SKM-1 treated with dmso at 0.1 percent for 144 hours (cell line): ENCODE measurements at regions not wholly inside any gene's neighbourhood (a gene's known extent, or its start where the extent isn't known, plus 50 kb on each side); places are given as distances from the start of the nearest gene placed in this dataset.
"Not testable (repeated sequence)": the region's sequence is repeated elsewhere in the genome, so short reads cannot be mapped to it uniquely, and the experiment has no call there.

ENCODE experiments used
- DNase-seq: peaks from one replicate; lab custom pipeline; 2025; ENCODE audit not compliant: unreplicated experiment; lab: John Stamatoyannopoulos, UW

DNA sequence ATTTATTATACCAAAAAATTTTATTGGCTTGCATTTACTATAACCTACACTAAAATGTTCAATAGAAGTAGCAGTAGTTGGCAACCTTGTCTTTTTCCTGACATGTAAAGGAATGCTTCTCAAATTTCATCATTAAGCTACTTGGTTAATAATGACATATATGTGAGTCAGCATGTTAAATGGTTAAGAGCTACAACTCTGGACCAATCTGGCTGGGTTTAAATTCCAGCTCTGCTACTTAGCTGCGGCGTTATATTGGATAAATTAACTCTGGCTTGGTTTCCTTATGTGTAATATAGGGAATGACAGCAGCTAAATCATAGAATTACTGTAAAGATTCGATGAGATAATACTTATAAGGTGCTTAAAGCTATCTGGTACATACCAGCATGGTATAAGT, 53.7 kb upstream of the OTOGL start:
- DNase-seq = no peak

DNA sequence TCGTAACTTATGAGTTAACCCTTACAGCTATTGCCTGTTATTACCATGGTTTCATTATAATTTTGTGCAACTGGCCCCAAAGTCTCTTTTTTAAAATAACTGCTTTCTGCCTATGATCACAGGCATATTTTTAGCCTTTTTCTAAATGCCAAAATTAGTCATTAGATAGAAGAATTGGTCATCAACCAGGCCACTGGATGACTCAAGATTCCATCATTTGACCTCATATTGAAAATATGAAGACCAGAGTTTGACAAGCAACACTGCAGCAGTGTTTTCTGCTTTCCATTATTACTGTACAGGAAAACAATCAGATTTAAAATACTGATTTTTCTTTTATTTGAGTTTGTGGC, 54.7 kb upstream of the OTOGL start:
- DNase-seq = no peak

DNA sequence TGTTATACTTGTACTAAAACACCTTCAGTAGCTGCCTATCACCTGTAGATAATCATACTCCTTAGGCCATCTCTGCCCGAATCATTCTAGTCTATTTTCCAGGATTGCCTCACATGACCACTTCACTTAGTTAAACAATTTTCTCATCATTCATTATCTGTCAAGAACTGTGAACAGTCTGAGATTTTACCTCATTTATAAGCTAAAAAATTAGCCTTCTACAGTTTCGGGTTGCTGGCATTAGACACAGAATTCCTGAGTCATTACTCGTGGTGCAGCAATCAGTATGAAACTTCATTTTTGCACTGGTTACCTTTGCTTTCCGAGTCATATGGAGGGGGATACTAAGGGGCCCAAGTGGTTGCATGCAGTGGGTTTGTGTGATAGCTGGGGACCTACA, 57.6 kb upstream of the OTOGL start:
- DNase-seq = no peak

DNA sequence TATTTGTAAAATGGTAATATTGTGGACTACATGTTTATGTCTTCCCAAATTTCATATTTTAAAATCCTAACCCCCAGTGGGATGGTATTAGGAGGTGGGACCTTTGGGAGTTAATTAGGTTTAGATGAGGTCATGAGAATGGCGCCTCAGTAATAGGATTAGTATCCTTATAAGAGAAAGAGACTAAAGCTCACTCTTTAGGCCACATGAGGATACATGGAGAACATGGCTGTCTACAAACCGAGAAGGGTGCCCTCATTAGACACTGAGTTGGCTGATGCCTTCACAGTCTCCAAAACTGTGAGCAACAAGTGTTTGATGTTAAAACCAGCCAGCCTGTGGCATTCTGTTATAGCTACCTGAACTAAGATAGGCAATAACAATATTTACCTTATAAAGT, 58.3 kb upstream of the OTOGL start:
- no peak for DNase-seq

DNA sequence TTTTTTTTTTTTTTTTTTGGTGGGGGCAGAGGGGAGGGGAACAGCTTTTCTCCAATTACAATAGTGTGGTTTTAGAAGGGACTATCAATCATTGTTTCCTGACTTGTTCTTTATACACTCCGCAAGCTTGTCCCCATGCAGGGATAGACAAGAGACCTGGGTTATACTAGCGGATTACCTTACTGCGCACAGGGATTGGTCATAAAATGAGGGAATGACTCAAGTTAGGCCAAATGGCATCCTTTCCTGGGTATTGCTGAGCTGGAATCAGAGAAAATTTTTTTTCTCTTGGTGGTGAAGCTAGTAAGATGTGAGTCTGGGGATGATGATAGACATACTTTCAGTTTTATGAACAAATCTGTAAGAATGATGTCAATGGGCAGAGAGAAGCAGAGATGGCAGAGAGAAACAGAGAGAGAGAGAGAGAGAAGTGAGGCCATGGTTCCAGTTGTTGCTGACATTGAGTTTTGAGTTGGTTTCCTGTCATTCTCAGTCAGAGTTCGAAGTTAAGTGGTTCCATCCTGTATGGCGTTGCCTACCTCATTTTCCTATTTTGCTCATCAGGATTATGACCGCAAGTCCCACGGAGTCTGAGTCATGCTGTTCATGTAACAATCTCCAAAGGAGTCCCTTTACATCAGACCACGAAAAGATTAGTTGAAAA, 59.1 kb upstream of the OTOGL start:
- no peak for DNase-seq

DNA sequence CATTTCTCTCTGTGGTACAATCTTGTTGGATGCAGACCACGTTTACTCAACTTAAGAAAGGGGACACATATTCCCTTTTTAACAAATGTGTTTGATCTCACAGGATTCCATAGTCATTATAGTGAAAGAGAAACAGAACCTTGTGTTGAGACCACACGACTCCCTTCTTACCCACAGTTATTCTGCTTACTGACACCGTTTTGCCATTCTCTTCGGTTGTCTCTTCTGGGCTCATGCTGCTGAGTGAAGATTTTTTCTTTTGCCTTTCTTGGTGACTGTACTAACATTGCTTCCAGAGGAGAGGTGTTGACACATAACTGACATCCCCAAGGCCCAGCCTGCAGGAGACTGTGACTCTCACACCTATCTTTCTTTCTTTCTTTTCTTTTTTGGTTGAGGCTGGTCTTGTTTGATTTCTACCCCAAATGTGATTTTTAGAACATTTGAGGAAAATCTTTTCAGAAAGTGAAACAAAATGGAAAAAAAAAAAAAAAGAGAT, 61.2 kb upstream of the OTOGL start:
- no peak for DNase-seq

DNA sequence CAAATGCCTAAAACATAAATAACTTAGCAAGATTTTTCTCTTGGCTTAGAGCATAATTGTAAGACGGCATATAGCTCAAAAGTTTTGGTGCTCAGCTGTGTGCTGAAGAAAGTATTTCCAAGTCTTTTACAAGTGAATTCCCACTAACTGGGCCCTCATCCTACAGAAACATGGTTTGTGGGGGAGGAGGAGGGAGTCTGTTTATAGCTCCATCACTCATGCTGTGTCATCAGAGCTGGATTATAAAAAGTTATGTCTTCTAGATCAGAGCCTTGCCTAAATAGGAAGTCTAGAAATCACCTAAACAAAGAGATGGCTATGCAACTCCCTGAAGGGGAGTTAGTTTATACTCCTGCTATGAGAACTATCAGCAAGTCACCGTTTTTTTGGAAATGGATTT, 65.9 kb upstream of the OTOGL start:
- DNase-seq = no peak

DNA sequence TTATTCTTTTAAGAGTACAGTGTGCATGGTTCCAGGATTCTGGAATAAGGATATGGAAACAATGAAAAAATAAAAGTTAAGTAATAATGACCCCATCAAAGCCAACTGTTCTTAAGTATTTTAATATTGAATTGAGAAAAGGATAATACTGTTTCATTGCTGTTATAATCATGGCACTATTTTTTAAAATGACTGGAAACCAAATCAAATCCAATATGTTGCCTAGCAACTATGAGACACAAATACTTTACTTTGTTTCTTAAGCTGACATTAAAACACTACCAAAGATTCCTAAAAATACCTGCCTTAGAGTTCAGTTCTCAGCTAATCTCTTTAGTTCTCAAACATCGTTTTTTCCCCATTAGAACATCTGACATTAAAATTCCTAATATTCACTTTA, 66.4 kb upstream of the OTOGL start:
- DNase-seq = no peak

DNA sequence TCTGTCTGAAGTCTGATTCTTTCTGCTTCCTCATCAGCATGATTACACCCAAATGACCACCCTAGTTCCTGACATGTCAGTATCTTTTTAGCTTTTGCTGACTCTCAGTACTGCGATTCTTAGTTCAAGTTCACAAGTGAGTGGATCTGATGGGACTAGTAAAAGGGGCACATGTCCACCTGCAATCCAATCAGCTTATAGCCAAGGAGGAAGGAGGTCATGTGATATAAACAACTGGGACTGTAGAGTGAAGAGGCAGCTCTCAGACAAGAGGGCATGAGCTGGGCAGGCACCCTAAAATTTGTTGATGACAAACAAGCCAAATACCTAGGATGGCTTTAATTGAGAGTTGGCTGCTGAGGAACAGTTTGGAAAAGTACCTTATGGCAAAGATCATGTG, 68.1 kb upstream of the OTOGL start:
- no peak for DNase-seq

DNA sequence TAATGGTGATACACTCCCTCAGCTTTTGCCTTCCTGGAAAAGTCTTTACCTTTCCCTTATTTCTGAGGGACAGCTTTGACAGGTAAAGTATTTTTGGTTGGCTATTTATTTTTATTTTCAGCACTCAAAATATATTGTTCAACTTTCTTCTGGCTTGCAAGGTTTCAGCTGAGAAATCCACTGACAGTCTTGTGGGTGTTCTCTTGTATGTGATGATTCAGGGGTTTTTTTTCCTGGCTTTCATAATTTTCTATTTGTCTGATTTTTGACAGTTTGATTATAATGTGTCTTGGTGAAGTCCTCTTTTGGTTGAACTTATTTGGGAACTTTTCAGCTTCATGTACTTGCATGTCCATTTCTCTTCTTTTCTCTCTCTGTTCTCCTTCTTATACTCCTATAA, 73.7 kb upstream of the OTOGL start:
- no peak for DNase-seq

DNA sequence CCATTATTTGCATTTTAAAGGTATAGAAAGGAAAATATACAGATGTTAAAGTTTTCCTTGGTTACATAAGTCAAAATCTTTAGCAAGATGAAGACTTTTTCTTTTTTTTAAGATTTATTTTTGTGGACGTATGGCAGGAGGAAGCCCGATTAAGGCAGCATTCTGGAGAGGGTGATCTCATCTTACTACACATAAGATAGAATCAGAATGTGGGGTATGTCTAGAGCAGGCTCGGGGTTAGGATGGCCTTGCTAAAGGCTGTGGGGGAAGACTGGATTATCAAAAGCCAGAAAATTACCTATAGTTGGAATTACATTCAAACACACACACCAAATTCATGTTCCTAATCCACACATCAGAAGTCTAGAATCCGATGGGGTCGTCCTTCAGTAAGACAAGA, 79.6 kb upstream of the OTOGL start:
- no peak for DNase-seq

DNA sequence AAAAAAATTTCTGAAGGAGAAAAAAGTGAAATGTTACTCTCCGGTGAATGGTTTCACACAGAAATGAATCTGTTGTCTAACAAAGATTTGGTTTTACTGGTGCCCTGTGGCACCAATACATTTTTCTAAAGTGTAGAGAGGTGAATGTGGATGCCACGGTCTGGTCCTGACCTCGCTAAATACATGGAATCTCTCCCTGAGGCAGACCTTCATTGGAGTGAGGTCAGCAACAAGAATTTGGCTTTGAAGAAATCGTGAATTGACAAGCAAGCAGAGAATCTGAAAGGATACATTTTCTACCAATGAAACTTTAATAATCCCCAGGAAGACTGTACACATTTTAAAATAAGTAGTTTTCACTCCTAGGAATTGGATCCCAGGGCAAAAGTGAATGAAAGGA, 81.2 kb upstream of the OTOGL start:
- DNase-seq = no peak

DNA sequence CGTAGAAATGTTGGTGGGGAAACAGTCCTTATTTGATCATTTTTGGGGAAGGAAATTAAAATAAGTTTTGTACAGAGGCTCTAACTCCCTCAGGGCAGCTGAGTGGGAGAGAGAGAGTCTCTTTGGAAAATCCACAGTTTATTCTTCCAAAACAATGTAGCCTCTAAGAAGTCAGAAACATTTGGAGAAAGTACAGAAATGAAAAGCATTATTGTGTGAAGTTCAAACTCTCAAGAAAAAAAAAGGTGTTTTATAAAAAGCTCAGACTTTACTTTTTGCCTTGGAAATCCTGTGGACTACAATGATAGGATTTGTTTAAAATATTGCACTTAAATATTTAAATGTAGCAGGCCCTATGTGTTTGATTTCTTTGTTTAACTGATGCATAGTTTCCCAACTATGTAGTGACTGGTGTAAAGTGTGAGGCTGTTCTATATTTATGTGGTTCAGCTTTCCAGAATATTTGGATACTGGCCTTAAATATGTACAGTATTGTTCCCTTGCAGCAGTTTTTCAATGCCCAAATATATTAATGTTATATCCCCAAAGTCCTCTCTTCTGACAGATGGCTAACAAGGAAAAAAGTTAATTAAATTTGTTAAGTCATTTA, 82.0 kb upstream of the OTOGL start:
- no peak for DNase-seq

DNA sequence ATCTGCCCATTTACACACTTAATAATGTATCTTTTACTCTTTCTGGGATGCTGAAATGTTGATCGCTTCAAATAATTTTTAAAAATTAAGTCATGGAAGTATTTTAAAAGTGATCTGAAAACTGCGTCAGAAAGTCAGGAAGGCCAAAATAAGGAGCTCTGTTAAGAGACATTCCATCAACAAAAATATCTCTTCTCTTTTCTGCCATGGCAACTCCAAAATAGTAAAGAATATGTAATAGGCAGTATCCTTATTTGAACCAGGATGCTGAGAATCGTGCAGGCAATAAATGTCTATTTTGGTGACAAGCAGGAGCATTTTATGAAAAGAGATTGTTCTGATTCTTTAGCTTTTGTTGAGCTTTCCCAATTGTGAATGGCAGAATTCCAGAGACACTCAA, 81.8 kb upstream of the PPP1R12A start:
- no peak for DNase-seq

DNA sequence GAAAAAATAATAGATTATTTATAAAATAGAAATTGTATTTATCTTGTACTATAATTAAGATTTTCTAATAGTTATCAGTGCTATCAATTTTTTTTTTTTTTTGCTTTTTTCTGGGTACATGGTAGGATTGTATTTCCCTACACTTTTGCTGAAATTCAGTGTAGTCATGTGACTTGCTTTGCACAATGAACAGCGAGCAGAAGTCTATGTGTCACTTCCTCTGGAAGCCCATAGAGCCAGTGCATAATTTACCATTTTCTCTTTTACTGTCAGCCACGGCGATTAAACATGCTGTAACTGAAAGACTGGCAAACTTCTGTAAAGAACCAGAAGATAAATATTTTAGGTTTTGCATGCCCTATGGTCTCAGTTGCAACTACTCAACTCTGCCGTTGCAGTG, 80.8 kb upstream of the PPP1R12A start:
- DNase-seq = no peak

DNA sequence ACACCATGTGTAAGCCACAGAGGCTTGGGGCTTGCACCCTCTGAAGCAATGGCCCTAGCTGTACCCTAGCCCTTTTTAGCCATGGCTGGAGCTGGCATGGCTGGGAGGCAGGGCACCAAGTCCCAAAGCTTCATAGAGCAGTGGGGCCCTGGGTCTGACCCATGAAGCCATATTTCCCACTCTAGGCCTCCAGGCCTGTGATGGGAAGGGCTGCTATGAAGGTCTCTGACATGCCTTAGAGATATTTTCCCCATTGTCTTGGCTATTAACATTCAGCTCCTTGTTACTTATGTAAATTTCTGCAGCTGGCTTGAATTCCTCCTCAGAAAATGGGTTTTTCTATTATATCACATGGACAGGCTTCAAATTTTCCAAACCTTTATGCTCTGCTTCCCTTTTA, 68.8 kb upstream of the PPP1R12A start:
- DNase-seq = not testable (repeated sequence)

DNA sequence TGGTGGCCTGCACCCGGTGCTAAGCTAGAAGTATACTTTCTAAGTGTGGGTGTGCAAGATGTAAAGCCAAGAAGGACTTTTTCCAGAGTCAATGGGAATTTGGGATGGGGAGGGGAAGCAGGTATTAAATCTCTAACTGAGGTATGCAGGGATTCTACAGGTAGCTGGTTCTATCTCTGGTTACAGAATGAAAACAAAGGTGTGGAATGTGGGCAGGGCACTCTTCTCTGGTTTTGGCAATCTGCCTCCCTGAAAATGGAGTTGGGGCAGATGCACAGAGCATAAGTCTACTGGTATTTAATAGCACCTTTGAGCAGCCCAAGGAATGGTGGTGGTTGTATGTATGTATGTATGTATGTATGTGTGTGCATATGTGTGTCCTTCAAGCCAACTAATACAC, 66.7 kb upstream of the PPP1R12A start:
- DNase-seq = no peak

DNA sequence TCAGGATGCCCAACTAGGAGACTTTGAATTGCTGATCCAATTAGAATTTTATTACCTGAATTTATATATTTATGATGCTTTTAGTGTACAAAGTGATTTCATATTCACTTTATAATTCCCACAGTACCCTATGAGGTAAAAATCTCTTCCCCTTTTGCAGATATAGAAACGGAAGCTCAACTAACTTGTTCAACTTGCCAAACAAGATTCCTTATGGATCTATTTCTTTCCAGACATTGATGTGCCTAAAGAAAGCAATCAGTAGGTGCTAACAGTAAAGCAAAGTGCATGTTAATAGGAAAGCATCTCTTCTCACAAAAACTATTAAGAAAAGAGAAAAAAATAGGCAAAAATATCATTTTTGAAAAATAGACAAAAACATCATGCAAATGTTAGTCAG, 65.9 kb upstream of the PPP1R12A start:
- DNase-seq = no peak

DNA sequence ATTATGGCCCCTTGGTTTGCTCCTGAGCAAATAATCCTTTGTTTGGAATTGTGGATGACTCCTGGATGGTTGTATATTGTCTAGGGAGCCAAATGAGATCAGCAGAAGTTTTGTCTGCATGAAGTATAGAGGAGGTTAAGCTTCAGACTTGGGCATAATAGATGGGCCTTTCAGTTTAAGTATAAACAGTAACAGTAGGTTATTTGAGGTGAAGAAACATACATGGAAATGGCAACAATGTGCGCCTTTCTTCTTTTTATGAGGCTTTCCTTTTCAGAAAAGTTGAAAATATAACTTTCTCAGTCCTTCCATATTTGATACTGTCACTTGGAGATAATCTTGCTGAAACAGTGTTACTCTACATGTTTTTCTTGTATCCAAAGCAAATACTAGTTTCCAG, 63.7 kb upstream of the PPP1R12A start:
- no peak for DNase-seq

DNA sequence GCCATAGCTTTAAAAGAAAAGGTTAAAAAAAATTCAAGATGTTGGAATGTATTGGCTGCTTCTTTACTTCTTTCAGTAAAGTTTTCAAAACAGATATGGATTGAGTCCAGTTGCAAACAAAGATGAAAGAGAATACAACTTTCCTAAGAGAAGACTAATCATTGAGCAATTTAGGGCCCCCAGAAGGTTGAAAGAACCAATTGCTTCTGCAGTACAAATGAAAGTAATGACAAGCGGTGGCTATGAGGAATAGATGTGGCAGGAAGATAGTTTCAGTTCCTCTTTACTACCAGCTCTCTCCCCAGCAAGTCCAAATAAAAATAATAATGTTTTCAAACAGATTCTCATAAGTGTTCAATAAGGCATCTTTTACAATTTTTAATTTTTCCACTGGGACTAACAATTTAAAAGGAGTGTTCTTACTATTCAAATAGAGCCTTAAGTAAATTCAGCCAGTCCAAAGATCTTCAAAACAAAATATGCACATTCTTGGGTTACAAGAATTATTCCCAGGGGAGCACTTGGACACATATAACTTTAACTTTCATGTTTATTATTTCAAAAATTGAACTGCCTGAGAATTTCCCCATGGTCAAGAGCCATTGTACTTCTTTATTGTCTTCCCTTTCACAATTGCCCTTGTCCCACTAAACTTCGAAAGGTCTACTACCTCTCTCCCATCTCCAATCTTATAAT, 62.3 kb upstream of the PPP1R12A start:
- DNase-seq = peak; percentile 12

DNA sequence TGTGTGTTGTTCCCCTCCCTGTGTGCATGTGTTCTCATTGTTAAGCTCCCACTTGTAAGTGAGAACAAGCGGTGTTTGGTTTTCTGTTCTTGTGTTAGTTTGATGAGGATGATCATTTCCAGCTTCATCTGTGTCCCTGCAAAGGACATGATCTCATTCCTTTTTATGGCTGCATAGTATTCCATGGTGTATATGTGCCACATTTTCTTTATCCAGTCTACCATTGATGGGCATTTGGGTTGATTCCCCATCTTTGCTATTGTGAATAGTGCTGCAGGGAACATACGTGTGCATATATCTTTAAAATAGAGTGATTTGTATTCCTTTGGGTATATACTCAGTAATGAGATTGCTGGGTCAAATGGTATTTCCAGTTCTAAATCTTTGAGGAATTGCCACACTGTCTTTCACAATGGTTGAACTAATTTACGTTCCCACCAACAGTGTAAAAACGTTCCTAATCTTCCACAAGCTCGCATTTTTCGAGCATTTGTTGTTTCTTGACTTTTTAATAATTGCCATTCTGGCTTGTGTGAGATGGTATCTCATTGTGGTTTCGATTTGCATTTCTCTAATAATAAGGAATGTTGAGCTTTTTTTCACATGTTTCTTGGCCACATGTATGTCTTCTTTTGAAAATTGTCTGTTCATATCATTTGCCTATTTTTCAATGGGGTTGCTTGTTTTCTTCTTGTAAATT, 60.6 kb upstream of the PPP1R12A start:
- DNase-seq = not testable (repeated sequence)
